ENCODE measurements at regions not wholly inside any gene's neighbourhood (a gene's known extent, or its start where the extent isn't known, plus 50 kb on each side); places are given as distances from the start of the nearest gene placed in this dataset.

DNA sequence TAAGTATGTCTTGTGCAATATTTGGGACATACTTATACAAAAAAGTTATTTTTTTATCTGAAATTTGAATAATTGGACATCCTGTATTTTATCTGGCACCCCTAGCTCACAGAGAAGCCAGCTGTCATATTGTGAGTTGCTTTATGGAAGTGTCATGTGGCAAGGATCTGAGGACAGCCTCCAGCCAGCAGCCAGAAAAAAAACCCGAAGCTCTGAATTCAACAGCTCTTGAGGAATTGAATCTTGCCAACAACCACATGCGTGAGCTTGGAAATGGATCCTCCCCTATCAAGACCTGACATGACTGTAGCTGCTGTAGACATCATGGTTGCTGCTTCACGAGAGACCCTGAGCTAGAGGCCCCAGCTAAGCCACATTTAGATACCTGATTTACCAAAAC is 187.2 kb upstream of the SHISA6 start:
- no peak for TF ChIP-seq POLR2A (IDR thresholded peaks at IDR 0.05; ENCODE audit: low read depth, low read length)
- TF ChIP-seq, protein P1, sequence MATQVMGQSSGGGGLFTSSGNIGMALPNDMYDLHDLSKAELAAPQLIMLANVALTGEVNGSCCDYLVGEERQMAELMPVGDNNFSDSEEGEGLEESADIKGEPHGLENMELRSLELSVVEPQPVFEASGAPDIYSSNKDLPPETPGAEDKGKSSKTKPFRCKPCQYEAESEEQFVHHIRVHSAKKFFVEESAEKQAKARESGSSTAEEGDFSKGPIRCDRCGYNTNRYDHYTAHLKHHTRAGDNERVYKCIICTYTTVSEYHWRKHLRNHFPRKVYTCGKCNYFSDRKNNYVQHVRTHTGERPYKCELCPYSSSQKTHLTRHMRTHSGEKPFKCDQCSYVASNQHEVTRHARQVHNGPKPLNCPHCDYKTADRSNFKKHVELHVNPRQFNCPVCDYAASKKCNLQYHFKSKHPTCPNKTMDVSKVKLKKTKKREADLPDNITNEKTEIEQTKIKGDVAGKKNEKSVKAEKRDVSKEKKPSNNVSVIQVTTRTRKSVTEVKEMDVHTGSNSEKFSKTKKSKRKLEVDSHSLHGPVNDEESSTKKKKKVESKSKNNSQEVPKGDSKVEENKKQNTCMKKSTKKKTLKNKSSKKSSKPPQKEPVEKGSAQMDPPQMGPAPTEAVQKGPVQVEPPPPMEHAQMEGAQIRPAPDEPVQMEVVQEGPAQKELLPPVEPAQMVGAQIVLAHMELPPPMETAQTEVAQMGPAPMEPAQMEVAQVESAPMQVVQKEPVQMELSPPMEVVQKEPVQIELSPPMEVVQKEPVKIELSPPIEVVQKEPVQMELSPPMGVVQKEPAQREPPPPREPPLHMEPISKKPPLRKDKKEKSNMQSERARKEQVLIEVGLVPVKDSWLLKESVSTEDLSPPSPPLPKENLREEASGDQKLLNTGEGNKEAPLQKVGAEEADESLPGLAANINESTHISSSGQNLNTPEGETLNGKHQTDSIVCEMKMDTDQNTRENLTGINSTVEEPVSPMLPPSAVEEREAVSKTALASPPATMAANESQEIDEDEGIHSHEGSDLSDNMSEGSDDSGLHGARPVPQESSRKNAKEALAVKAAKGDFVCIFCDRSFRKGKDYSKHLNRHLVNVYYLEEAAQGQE (IDR thresholded peaks at IDR 0.05; ENCODE audit: low read depth, low read length) = no peak
- TF ChIP-seq, protein P2, sequence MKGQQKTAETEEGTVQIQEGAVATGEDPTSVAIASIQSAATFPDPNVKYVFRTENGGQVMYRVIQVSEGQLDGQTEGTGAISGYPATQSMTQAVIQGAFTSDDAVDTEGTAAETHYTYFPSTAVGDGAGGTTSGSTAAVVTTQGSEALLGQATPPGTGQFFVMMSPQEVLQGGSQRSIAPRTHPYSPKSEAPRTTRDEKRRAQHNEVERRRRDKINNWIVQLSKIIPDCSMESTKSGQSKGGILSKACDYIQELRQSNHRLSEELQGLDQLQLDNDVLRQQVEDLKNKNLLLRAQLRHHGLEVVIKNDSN (IDR thresholded peaks at IDR 0.05; ENCODE audit: borderline replicate concordance, extremely low read length, insufficient read depth, low read depth, low read length) = no peak
- no peak for TF ChIP-seq SUZ12 (IDR thresholded peaks at IDR 0.05; ENCODE audit: unreplicated experiment)
- TF ChIP-seq ETV6 (conservative IDR thresholded peaks at IDR 0.05 in 1 of 2, IDR thresholded peaks at IDR 0.05 in 1 of 2; ENCODE audit: borderline replicate concordance in 1 of 2, low read depth in 1 of 2) = no peak
- TF ChIP-seq NRF1 (conservative IDR thresholded peaks at IDR 0.05; ENCODE audit: low read depth, low read length) = no peak
- TF ChIP-seq, protein P3, sequence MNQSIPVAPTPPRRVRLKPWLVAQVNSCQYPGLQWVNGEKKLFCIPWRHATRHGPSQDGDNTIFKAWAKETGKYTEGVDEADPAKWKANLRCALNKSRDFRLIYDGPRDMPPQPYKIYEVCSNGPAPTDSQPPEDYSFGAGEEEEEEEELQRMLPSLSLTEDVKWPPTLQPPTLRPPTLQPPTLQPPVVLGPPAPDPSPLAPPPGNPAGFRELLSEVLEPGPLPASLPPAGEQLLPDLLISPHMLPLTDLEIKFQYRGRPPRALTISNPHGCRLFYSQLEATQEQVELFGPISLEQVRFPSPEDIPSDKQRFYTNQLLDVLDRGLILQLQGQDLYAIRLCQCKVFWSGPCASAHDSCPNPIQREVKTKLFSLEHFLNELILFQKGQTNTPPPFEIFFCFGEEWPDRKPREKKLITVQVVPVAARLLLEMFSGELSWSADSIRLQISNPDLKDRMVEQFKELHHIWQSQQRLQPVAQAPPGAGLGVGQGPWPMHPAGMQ (IDR thresholded peaks at IDR 0.05; ENCODE audit: borderline replicate concordance) = no peak
